Duodenal mucosa (tissue), 2 donors: ENCODE measurements at regions not wholly inside any gene's neighbourhood (a gene's known extent, or its start where the extent isn't known, plus 50 kb on each side); places are given as distances from the start of the nearest gene placed in this dataset.

Experiments
- H3K27ac ChIP-seq: one replicate; pipeline ENCODE4 v1.7.0; 2013; ENCODE audit warnings: low read depth, low read length
- H3K27me3 ChIP-seq, 2 donors: one replicate each; pipeline ENCODE4 v1.7.0; 2013; ENCODE audit warnings: low read length in 2 of 2, control low read depth in 1 of 2; ENCODE audit not compliant: insufficient read depth in 2 of 2, control insufficient read depth in 1 of 2
- H3K36me3 ChIP-seq, 2 donors: one replicate each; pipeline ENCODE4 v1.7.0; 2013; ENCODE audit warnings: low read length in 2 of 2, control low read depth in 1 of 2; ENCODE audit not compliant: insufficient read depth in 2 of 2, control insufficient read depth in 1 of 2
- H3K4me1 ChIP-seq, 2 donors: one replicate each; pipeline ENCODE4 v1.7.0; 2013; ENCODE audit warnings: low read length in 2 of 2, control low read depth in 1 of 2; ENCODE audit not compliant: insufficient read depth in 2 of 2, control insufficient read depth in 1 of 2
- H3K4me3 ChIP-seq, 2 donors: one replicate each; pipeline ENCODE4 v1.7.0; 2013; ENCODE audit warnings: low read length in 2 of 2, low read depth in 1 of 2
- H3K9ac ChIP-seq, 2 donors: one replicate each; pipeline ENCODE4 v1.7.0; 2013; ENCODE audit warnings: low read length in 2 of 2, low read depth in 1 of 2
- H3K9me3 ChIP-seq, 2 donors: one replicate each; pipeline ENCODE4 v1.7.0; 2013; ENCODE audit warnings: low read length in 2 of 2, control low read depth in 1 of 2; ENCODE audit not compliant: control insufficient read depth in 1 of 2

GRCh38 chr13:108560093-108560492 lies 69.3 kb upstream of the MYO16 start:
- no peak overlapping the region for H3K4me3 ChIP-seq
- no peaks in the 10 kb centered on the region for H3K36me3 ChIP-seq
- H3K27me3 ChIP-seq = no peaks in the 10 kb centered on the region
- peaks cover 0 to 3% of the 10 kb centered on the region in 2 donors for H3K9me3 ChIP-seq
- no peak overlapping the region for H3K27ac ChIP-seq
- no peaks in the 10 kb centered on the region for H3K4me1 ChIP-seq
- no peak overlapping the region for H3K9ac ChIP-seq

GRCh38 chr13:108561149-108561548 lies 68.3 kb upstream of the MYO16 start:
- H3K27ac ChIP-seq = no peak overlapping the region
- H3K9ac ChIP-seq = no peak overlapping the region
- H3K4me1 ChIP-seq = no peaks in the 10 kb centered on the region
- H3K36me3 ChIP-seq = no peaks in the 10 kb centered on the region
- H3K4me3 ChIP-seq = no peak overlapping the region
- H3K27me3 ChIP-seq = no peaks in the 10 kb centered on the region
- H3K9me3 ChIP-seq = peaks cover 0 to 3% of the 10 kb centered on the region in 2 donors

DNA sequence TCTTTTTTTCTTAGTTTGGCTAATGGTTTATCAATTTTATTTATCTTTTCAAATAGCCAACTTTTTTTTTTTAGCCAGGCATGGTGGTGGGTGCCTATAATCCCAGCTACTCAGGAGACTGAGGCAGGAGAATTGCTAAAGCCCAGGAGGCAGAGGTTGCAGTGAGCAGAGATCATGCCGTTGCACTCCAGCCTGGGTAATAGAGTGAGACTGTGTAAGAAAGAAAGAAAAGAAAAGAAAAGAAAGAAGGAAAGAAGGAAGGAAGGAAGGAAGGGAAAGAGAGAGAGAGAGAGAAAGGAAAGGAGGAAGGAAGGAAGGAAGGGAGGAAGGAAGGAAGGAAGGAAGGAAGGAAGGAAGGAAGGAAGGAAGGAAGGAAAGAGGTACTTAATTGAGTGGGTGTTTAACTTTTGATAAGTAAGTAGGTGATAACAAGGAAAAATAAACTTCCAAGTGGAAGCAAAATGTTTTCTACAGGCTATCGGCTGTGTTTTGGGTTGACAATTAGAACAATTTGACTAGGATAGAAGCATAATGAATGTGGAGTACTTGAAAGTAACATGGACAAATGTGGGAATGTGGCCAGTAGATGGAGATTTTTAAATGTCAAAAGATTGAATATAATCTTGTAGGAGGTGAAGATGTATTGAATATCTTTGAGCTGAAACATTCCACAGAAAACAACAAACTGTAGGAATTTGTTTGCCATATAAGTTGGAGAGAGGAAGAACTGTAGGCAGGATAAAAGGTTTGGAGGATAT lies 62.8 kb upstream of the MYO16 start:
- H3K4me3 ChIP-seq = no peak overlapping the region
- no peaks in the 10 kb centered on the region for H3K27me3 ChIP-seq
- no peak overlapping the region for H3K27ac ChIP-seq
- H3K9ac ChIP-seq = no peak overlapping the region
- no peaks in the 10 kb centered on the region for H3K4me1 ChIP-seq
- peaks cover 0 to 3% of the 10 kb centered on the region in 2 donors for H3K9me3 ChIP-seq
- H3K36me3 ChIP-seq = no peaks in the 10 kb centered on the region

DNA sequence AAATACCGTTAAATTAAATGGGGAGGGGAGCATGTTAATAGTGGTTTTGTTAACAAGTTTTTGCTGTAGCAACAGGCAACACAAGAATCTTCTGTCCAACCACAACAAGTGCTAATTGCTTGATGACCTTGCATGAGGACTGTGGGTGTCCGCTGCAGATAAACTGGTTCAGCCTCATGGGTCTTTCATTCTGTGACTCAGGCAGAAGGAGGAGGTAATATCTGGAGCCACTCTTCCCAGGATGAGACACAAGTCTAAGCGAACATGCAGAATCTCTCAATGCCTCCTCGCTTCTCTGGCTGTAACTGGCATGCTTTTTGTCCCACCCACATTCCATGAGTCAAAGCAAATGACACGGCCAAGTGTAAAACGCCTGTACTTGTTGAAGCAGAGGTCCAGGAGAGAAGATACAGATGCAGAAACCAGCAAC lies 56.6 kb upstream of the MYO16 start:
- Histone ChIP-seq H3K36me3 (no peaks in the 10 kb centered on the region), H3K9me3 (no peaks in the 10 kb centered on the region), H3K27me3 (no peaks in the 10 kb centered on the region), H3K9ac (no peak overlapping the region), H3K27ac (no peak overlapping the region), H3K4me1 (no peaks in the 10 kb centered on the region), H3K4me3 (no peak overlapping the region)

DNA sequence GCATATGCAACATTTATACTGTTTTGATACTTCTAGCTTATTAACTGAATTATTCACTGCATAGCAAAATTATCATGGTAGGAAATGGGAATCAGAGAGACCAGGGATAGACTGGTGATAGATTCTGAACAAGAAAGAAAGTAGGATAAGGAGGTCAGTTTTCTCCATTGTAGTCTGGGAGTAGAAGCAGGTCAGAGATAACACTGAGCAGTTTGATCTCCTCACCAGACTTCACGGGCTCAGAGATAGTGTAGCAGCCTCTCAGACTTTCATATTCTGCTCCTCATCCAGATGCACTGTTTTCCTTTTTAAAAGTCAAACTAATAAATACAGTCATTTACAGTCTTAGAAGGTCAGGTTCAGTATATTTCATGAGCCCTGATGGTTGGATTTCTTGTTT lies 56.0 kb upstream of the MYO16 start:
- Histone ChIP-seq H3K27ac (no peak overlapping the region), H3K4me3 (no peak overlapping the region), H3K4me1 (no peaks in the 10 kb centered on the region)

DNA sequence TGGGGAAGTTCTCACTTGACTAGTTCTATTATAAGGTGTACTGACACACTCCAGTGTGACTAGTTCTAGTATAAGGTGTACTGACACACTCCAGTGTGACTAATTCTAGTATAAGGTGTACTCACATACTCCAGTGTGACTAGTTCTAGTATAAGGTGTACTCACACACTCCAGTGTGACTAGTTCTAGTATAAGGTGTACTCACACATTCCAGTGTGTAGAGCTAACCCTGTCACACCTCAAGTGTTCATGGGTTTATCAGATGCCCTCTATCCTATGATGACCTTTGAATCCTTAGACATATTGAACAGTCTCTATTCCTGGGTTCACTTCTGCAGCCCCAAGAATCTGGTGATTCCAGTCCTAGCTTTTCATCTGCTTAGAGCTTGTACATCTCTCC lies 54.6 kb upstream of the MYO16 start:
- Histone ChIP-seq H3K27ac (no peak overlapping the region), H3K4me3 (no peak overlapping the region), H3K9ac (no peak overlapping the region), H3K36me3 (no peaks in the 10 kb centered on the region), H3K27me3 (no peaks in the 10 kb centered on the region), H3K4me1 (no peaks in the 10 kb centered on the region), H3K9me3 (no peaks in the 10 kb centered on the region)

More for the DNA sequence above, 56.0 kb upstream of the MYO16 start:
- Histone ChIP-seq H3K27me3 (no peaks in the 10 kb centered on the region), H3K9me3 (no peaks in the 10 kb centered on the region), H3K9ac (no peak overlapping the region), H3K36me3 (no peaks in the 10 kb centered on the region)

DNA sequence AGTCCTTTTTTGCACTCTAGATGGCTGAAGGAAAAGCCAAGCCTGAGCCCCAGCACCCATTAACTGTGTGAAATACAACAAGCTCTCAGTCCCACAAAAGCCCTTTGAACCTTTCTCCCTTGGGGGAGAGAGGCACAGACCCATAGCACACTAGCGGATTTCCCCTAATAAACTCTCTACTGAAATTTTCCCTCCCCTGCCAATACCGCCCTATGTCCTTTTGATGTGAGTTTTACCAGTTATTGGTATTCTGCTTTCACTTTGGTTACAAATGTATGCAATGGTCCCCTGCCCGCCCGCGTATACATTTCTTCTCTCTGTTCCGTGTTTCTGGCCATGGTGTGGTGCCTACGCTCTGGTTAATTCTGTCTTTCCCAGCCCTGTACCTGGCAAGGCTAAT lies 54.0 kb upstream of the MYO16 start:
- H3K9ac ChIP-seq = no peak overlapping the region
- H3K4me1 ChIP-seq = no peaks in the 10 kb centered on the region
- H3K4me3 ChIP-seq = no peak overlapping the region
- no peaks in the 10 kb centered on the region for H3K36me3 ChIP-seq
- no peaks in the 10 kb centered on the region for H3K9me3 ChIP-seq
- H3K27ac ChIP-seq = no peak overlapping the region
- H3K27me3 ChIP-seq = no peaks in the 10 kb centered on the region
